SK-N-MC (cell line): ENCODE measurements at regions not wholly inside any gene's neighbourhood (a gene's known extent, or its start where the extent isn't known, plus 50 kb on each side); places are given as distances from the start of the nearest gene placed in this dataset.

Source experiments
- EZH2 ChIP-seq: fragments of 200-600 bp; sonication (generic); IDR thresholded peaks from one replicate; pipeline ENCODE4 v1.6.1; 2017; ENCODE audit warnings: antibody characterized with exemption
- POLR2AphosphoS5 ChIP-seq: IDR thresholded peaks from 2 replicates; pipeline ENCODE4 v1.6.1; 2012; ENCODE audit warnings: mild to moderate bottlenecking, low read depth, low read length, borderline replicate concordance

GRCh38 chr6:14397518-14397901 is 279.9 kb downstream of the CD83 start:
- TF ChIP-seq EZH2 (no peak), POLR2AphosphoS5 (no peak)
